HFFc6 (cell line): ENCODE measurements at regions not wholly inside any gene's neighbourhood (a gene's known extent, or its start where the extent isn't known, plus 50 kb on each side); places are given as distances from the start of the nearest gene placed in this dataset.

Experiments
- DNase-seq: peaks from one replicate; pipeline ENCODE4 v3.0.0-alpha.2; 2018
- H3K27ac Mint-ChIP-seq: 2 replicates; pipeline ENCODE4 v1.8.0; 2020; ENCODE audit warnings: mild to moderate bottlenecking, mixed read lengths
- H3K27me3 Mint-ChIP-seq: 2 replicates; pipeline ENCODE4 v1.8.0; 2021; ENCODE audit warnings: mild to moderate bottlenecking, moderate library complexity, mixed read lengths; ENCODE audit not compliant: insufficient read depth
- H3K36me3 Mint-ChIP-seq: 2 replicates; pipeline ENCODE4 v1.8.0; 2021; ENCODE audit warnings: low read depth, mixed read lengths
- H3K4me1 Mint-ChIP-seq: 2 replicates; pipeline ENCODE4 v1.8.0; 2020; ENCODE audit warnings: low read depth, mixed read lengths
- H3K4me3 Mint-ChIP-seq: 2 replicates; pipeline ENCODE4 v1.8.0; 2020; ENCODE audit warnings: mild to moderate bottlenecking, moderate library complexity, mixed read lengths
- H3K9me3 Mint-ChIP-seq: 2 replicates; pipeline ENCODE4 v1.8.0; 2020; ENCODE audit warnings: mild to moderate bottlenecking, mixed read lengths
- CTCF ChIP-seq: fragments of 200-600 bp; sonication (generic); IDR thresholded peaks from 2 replicates; pipeline ENCODE4 v1.5.0; 2021; ENCODE audit warnings: antibody characterized with exemption, mild to moderate bottlenecking

DNA sequence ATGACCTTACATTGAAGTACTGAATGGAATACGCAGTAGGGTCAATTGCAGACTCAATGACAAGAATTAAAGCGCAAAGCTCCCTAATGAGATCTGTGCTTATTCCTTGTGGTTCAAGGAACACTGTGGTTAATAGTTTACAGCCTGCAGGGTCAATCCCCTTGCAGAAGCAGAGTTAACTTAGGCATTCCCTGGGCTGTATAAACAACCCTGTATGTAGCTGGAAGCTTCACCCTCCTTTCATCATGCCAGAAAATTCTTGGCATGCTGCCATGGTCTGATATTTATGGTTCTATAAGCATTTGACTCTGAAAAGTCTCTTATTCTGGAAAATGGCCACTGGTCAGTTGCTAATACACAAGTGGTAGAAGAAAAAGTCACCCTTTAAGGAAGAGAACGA lies 227.7 kb downstream of the NOVA1 start:
- H3K4me1 Mint-ChIP-seq, result no peaks in the 10 kb centered on the region
- no peak for TF ChIP-seq CTCF
- peaks cover 61% of the 10 kb centered on the region for H3K9me3 Mint-ChIP-seq
- H3K27me3 Mint-ChIP-seq, result no peaks in the 10 kb centered on the region
- no peak overlapping the region for H3K27ac Mint-ChIP-seq
- no peak overlapping the region for H3K4me3 Mint-ChIP-seq
- 0 out of 2 replicates have a peak, but pooled peaks cover 6% of the 10 kb centered on the region for H3K36me3 Mint-ChIP-seq
- no peak for DNase-seq

- Mint-ChIP-seq H3K9me3 (peaks cover 42% of the 10 kb centered on the region), H3K27ac (no peak overlapping the region), H3K27me3 (no peaks in the 10 kb centered on the region), H3K36me3 (no peaks in the 10 kb centered on the region), H3K4me1 (no peaks in the 10 kb centered on the region), H3K4me3 (no peak overlapping the region)
- DNase-seq, result no peak
- TF ChIP-seq CTCF, result no peak
These were observed 234.1 kb downstream of the NOVA1 start for GRCh38 chr14:26363689-26364088.

DNA sequence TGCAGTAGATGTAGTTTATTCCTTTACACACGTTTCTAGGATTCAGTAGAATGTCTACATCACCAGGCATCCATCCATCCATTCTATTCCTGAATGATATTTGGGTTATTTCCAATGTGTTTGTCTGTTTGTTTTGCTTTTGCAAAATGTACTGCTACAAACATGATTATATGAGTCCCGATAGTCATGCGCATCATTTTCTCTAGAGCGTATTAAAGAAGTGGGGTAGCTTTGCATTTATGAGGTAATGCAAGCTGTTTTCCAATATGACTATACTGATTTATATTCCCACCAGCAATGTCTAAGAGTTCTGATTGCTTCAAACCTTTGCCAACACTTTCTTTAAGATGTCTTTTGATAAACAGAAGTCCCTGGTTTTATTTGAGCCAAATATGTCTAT lies 253.2 kb downstream of the NOVA1 start:
- H3K36me3 Mint-ChIP-seq, result peaks cover 5% of the 10 kb centered on the region; the same call in 1 of the 2 replicates
- no peaks in the 10 kb centered on the region for H3K27me3 Mint-ChIP-seq
- H3K27ac Mint-ChIP-seq, result no peak overlapping the region
- H3K9me3 Mint-ChIP-seq, result peaks cover 49% of the 10 kb centered on the region
- H3K4me3 Mint-ChIP-seq, result no peak overlapping the region
- no peaks in the 10 kb centered on the region for H3K4me1 Mint-ChIP-seq
- no peak for TF ChIP-seq CTCF
- no peak for DNase-seq

DNA sequence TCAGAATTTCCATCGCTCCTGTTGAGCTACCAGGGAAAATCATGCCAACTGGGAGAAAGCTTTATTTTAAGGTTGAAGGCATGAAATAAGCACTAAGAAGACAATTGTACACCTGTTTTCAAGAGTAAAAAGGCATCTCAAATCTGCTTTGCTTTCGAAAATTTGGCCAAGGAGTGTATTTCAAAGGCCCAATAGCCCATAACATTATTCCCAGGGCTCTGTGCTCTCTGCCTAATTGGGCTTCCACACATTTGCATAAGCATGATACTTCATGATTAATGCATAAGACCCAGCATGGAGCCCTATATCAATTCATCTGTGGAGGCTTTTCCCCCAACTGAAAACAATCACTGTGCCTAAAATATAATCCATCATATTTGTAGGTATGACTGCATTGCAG lies 258.5 kb downstream of the NOVA1 start:
- Mint-ChIP-seq H3K4me3 (no peak overlapping the region), H3K9me3 (peaks cover 21% of the 10 kb centered on the region), H3K27me3 (no peaks in the 10 kb centered on the region), H3K4me1 (no peaks in the 10 kb centered on the region), H3K27ac (no peak overlapping the region), H3K36me3 (peaks cover 3% of the 10 kb centered on the region; the same call in 1 of the 2 replicates)
- DNase-seq, result no peak
- TF ChIP-seq CTCF, result no peak

DNA sequence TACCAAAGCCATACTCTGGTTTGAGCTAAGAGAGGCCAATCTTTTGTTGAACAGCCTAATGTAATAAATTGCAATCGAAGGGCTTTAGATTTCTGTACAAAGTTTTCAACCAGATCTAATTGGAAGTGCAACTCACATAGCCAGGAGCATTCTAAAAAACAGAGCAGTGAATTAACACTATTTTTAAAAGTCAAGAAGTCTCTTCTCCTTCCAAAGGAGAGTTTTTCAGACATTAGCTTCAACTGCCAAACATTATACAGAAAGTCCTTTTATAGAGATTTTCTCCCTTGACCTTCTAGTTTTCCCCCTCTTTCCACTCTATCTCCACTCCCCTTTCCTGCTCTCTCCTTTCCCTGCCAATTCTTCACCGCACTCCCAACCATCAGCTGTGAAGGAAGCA lies 259.6 kb downstream of the NOVA1 start:
- peaks cover 14% of the 10 kb centered on the region for H3K9me3 Mint-ChIP-seq
- no peak overlapping the region for H3K4me3 Mint-ChIP-seq
- DNase-seq, result no peak
- peaks cover 3% of the 10 kb centered on the region; the same call in 1 of the 2 replicates for H3K36me3 Mint-ChIP-seq
- H3K4me1 Mint-ChIP-seq, result no peaks in the 10 kb centered on the region
- H3K27ac Mint-ChIP-seq, result no peak overlapping the region
- H3K27me3 Mint-ChIP-seq, result no peaks in the 10 kb centered on the region
- no peak for TF ChIP-seq CTCF

DNA sequence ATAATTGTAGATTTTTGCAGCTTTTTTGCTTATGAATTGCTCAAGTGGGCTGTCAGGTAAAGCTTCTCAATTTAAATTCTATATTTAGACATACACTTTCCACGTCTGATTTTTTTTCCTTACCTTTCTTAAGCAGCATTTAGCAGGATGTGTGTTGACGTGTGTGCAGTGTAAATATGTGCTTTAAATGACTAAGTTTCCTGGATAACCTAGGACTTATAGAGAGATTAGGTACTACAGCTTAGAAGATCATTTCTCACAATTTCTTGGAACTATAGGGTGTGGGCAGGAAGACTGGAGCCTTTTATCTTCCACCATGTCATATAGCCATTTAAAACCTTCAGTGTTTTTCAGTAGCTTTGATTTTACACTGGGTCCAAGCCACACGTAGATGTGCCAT lies 263.5 kb downstream of the NOVA1 start:
- Mint-ChIP-seq H3K27me3 (no peaks in the 10 kb centered on the region), H3K4me3 (no peak overlapping the region), H3K4me1 (no peaks in the 10 kb centered on the region), H3K36me3 (peaks cover 9% of the 10 kb centered on the region; the same call in 1 of the 2 replicates), H3K9me3 (peaks cover 28% of the 10 kb centered on the region), H3K27ac (no peak overlapping the region)
- TF ChIP-seq CTCF, result no peak
- no peak for DNase-seq
